ENCODE measurements at regions not wholly inside any gene's neighbourhood (a gene's known extent, or its start where the extent isn't known, plus 50 kb on each side); places are given as distances from the start of the nearest gene placed in this dataset.

GRCh38 chr18:67980241-67980640 lies 463.7 kb upstream of the DSEL start:
- TF ChIP-seq CTCF (IDR thresholded peaks at IDR 0.05), result no peak
- no peak for TF ChIP-seq POLR2A (IDR thresholded peaks at IDR 0.05)
